Gastroesophageal sphincter (tissue), 3 donors: ENCODE measurements at regions not wholly inside any gene's neighbourhood (a gene's known extent, or its start where the extent isn't known, plus 50 kb on each side); places are given as distances from the start of the nearest gene placed in this dataset.

Experiments used
- EP300 ChIP-seq: sonication (generic); formaldehyde crosslinking; IDR thresholded peaks from one replicate; pipeline ENCODE4 v1.6.1; 2017; ENCODE audit warnings: antibody characterized with exemption, mild to moderate bottlenecking
- POLR2A ChIP-seq, 2 donors: fragments of 450-650 bp; IDR thresholded peaks; one replicate each; pipeline ENCODE4 v1.6.1; 2017; ENCODE audit warnings: antibody characterized with exemption in 2 of 2, mild to moderate bottlenecking in 2 of 2, moderate library complexity in 1 of 2
- POLR2AphosphoS5 ChIP-seq: sonication (generic); formaldehyde crosslinking; IDR thresholded peaks from one replicate; pipeline ENCODE4 v1.6.1; 2017; ENCODE audit warnings: antibody characterized with exemption
- TF ChIP-seq, protein P1 (sequence below), 4 experiments: fragments of 200-600 bp in 2 of 4; fragments of 450-650 bp in 2 of 4; sonication (generic) in 1 of 4; IDR thresholded peaks; one replicate each; pipeline ENCODE4 v1.5.1; 2017 to 2019; ENCODE audit warnings: antibody characterized with exemption in 4 of 4, mild to moderate bottlenecking in 2 of 4, moderate library complexity in 2 of 4

DNA sequence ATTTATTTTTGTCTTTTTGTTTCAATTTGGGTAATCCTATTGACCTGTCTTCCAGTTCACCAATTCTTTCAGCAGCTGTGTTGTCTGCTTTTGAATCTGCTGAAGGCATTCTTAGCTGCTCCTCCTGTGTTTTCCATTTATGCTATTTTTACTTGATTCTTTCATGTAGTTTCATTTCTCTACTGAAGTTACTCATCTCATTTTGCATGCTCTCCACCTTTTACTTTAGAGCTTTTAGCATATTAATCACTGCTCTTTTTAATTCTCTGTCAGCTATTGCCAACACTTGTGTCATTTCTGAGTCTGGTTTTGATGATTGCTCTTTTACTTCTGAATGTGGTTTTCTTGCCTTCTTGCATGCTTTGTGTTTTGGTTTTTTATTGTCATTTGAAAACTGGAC lies 496.0 kb upstream of the CLINT1 start:
- TF ChIP-seq, protein P1, sequence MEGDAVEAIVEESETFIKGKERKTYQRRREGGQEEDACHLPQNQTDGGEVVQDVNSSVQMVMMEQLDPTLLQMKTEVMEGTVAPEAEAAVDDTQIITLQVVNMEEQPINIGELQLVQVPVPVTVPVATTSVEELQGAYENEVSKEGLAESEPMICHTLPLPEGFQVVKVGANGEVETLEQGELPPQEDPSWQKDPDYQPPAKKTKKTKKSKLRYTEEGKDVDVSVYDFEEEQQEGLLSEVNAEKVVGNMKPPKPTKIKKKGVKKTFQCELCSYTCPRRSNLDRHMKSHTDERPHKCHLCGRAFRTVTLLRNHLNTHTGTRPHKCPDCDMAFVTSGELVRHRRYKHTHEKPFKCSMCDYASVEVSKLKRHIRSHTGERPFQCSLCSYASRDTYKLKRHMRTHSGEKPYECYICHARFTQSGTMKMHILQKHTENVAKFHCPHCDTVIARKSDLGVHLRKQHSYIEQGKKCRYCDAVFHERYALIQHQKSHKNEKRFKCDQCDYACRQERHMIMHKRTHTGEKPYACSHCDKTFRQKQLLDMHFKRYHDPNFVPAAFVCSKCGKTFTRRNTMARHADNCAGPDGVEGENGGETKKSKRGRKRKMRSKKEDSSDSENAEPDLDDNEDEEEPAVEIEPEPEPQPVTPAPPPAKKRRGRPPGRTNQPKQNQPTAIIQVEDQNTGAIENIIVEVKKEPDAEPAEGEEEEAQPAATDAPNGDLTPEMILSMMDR (IDR thresholded peaks at IDR 0.05) = no peak
- TF ChIP-seq POLR2AphosphoS5 (no peak), EP300 (no peak), POLR2A (IDR thresholded peaks at IDR 0.05) (no peak)
